ENCODE measurements at regions not wholly inside any gene's neighbourhood (a gene's known extent, or its start where the extent isn't known, plus 50 kb on each side); places are given as distances from the start of the nearest gene placed in this dataset.
"Not testable (repeated sequence)": the region's sequence is repeated elsewhere in the genome, so short reads cannot be mapped to it uniquely, and the experiment has no call there.

- no peak overlapping the region for H3K9ac ChIP-seq (ENCODE audit: low read length in 2 of 2)
- H3K4me3 ChIP-seq (ENCODE audit: low read length in 2 of 2) = no peak overlapping the region
- H3K36me3 ChIP-seq (ENCODE audit: control insufficient read depth in 2 of 2, insufficient read depth in 2 of 2, low read length in 2 of 2) = no peaks in the 10 kb centered on the region
- no peak overlapping the region for H3K27ac ChIP-seq (ENCODE audit: low read length)
- no peaks in the 10 kb centered on the region for H3K4me1 ChIP-seq (ENCODE audit: control insufficient read depth, insufficient read depth, low read length)
- no peaks in the 10 kb centered on the region for H3K27me3 ChIP-seq (ENCODE audit: control insufficient read depth in 1 of 2, insufficient read depth in 2 of 2, low read length in 2 of 2)
- H3K9me3 ChIP-seq (ENCODE audit: control insufficient read depth in 2 of 2, low read length in 2 of 2) = peaks cover 0 to 3% of the 10 kb centered on the region in 2 donors
Observed at GRCh38 chr13:31545616-31546015, 193.7 kb upstream of the RXFP2 start.

GRCh38 chr13:31556376-31556775, 182.9 kb upstream of the RXFP2 start:
- Histone ChIP-seq H3K36me3 (ENCODE audit: control insufficient read depth in 2 of 2, insufficient read depth in 2 of 2, low read length in 2 of 2) (no peaks in the 10 kb centered on the region), H3K9ac (ENCODE audit: low read length in 2 of 2) (no peak overlapping the region), H3K4me3 (ENCODE audit: low read length in 2 of 2) (no peak overlapping the region), H3K27me3 (ENCODE audit: control insufficient read depth in 1 of 2, insufficient read depth in 2 of 2, low read length in 2 of 2) (no peaks in the 10 kb centered on the region), H3K9me3 (ENCODE audit: control insufficient read depth in 2 of 2, low read length in 2 of 2) (no peaks in the 10 kb centered on the region), H3K27ac (ENCODE audit: low read length) (no peak overlapping the region), H3K4me1 (ENCODE audit: control insufficient read depth, insufficient read depth, low read length) (no peaks in the 10 kb centered on the region)

GRCh38 chr13:31584221-31584620, 155.1 kb upstream of the RXFP2 start:
- H3K4me1 ChIP-seq (ENCODE audit: control insufficient read depth, insufficient read depth, low read length); H3K4me3 ChIP-seq (ENCODE audit: low read length in 2 of 2); H3K27me3 ChIP-seq (ENCODE audit: control insufficient read depth in 1 of 2, insufficient read depth in 2 of 2, low read length in 2 of 2); H3K36me3 ChIP-seq (ENCODE audit: control insufficient read depth in 2 of 2, insufficient read depth in 2 of 2, low read length in 2 of 2); H3K27ac ChIP-seq (ENCODE audit: low read length); H3K9me3 ChIP-seq (ENCODE audit: control insufficient read depth in 2 of 2, low read length in 2 of 2); H3K9ac ChIP-seq (ENCODE audit: low read length in 2 of 2): not testable (repeated sequence)

GRCh38 chr13:31587698-31588266, 151.5 kb upstream of the RXFP2 start:
- Histone ChIP-seq H3K4me3 (ENCODE audit: low read length in 2 of 2) (no peak overlapping the region), H3K27ac (ENCODE audit: low read length) (no peak overlapping the region), H3K9ac (ENCODE audit: low read length in 2 of 2) (no peak overlapping the region), H3K36me3 (ENCODE audit: control insufficient read depth in 2 of 2, insufficient read depth in 2 of 2, low read length in 2 of 2) (no peaks in the 10 kb centered on the region), H3K27me3 (ENCODE audit: control insufficient read depth in 1 of 2, insufficient read depth in 2 of 2, low read length in 2 of 2) (no peaks in the 10 kb centered on the region), H3K9me3 (ENCODE audit: control insufficient read depth in 2 of 2, low read length in 2 of 2) (peaks cover 0 to 3% of the 10 kb centered on the region in 2 donors), H3K4me1 (ENCODE audit: control insufficient read depth, insufficient read depth, low read length) (no peaks in the 10 kb centered on the region)

- no peaks in the 10 kb centered on the region for H3K4me1 ChIP-seq (ENCODE audit: control insufficient read depth, insufficient read depth, low read length)
- no peak overlapping the region for H3K27ac ChIP-seq (ENCODE audit: low read length)
Observed at GRCh38 chr13:31588316-31588715, 151.0 kb upstream of the RXFP2 start.

GRCh38 chr13:31588893-31589292, 150.4 kb upstream of the RXFP2 start:
- Histone ChIP-seq H3K9ac (ENCODE audit: low read length in 2 of 2) (no peak overlapping the region), H3K4me3 (ENCODE audit: low read length in 2 of 2) (no peak overlapping the region), H3K27ac (ENCODE audit: low read length) (no peak overlapping the region), H3K27me3 (ENCODE audit: control insufficient read depth in 1 of 2, insufficient read depth in 2 of 2, low read length in 2 of 2) (no peaks in the 10 kb centered on the region), H3K9me3 (ENCODE audit: control insufficient read depth in 2 of 2, low read length in 2 of 2) (peaks cover 0 to 3% of the 10 kb centered on the region in 2 donors), H3K36me3 (ENCODE audit: control insufficient read depth in 2 of 2, insufficient read depth in 2 of 2, low read length in 2 of 2) (no peaks in the 10 kb centered on the region), H3K4me1 (ENCODE audit: control insufficient read depth, insufficient read depth, low read length) (no peaks in the 10 kb centered on the region)

More at GRCh38 chr13:31588316-31588715, 151.0 kb upstream of the RXFP2 start:
- Histone ChIP-seq H3K36me3 (ENCODE audit: control insufficient read depth in 2 of 2, insufficient read depth in 2 of 2, low read length in 2 of 2) (no peaks in the 10 kb centered on the region), H3K9me3 (ENCODE audit: control insufficient read depth in 2 of 2, low read length in 2 of 2) (peaks cover 0 to 3% of the 10 kb centered on the region in 2 donors), H3K4me3 (ENCODE audit: low read length in 2 of 2) (no peak overlapping the region), H3K9ac (ENCODE audit: low read length in 2 of 2) (no peak overlapping the region), H3K27me3 (ENCODE audit: control insufficient read depth in 1 of 2, insufficient read depth in 2 of 2, low read length in 2 of 2) (no peaks in the 10 kb centered on the region)

GRCh38 chr13:31591642-31592233, 147.6 kb upstream of the RXFP2 start:
- Histone ChIP-seq H3K4me1 (ENCODE audit: control insufficient read depth, insufficient read depth, low read length) (no peaks in the 10 kb centered on the region), H3K9me3 (ENCODE audit: control insufficient read depth in 2 of 2, low read length in 2 of 2) (no peaks in the 10 kb centered on the region), H3K27ac (ENCODE audit: low read length) (no peak overlapping the region), H3K9ac (ENCODE audit: low read length in 2 of 2) (no peak overlapping the region), H3K36me3 (ENCODE audit: control insufficient read depth in 2 of 2, insufficient read depth in 2 of 2, low read length in 2 of 2) (no peaks in the 10 kb centered on the region), H3K27me3 (ENCODE audit: control insufficient read depth in 1 of 2, insufficient read depth in 2 of 2, low read length in 2 of 2) (no peaks in the 10 kb centered on the region), H3K4me3 (ENCODE audit: low read length in 2 of 2) (no peak overlapping the region)

- Histone ChIP-seq H3K27ac (ENCODE audit: low read length) (no peak overlapping the region), H3K27me3 (ENCODE audit: control insufficient read depth in 1 of 2, insufficient read depth in 2 of 2, low read length in 2 of 2) (no peaks in the 10 kb centered on the region), H3K4me1 (ENCODE audit: control insufficient read depth, insufficient read depth, low read length) (no peaks in the 10 kb centered on the region), H3K4me3 (ENCODE audit: low read length in 2 of 2) (no peak overlapping the region), H3K9me3 (ENCODE audit: control insufficient read depth in 2 of 2, low read length in 2 of 2) (no peaks in the 10 kb centered on the region), H3K9ac (ENCODE audit: low read length in 2 of 2) (no peak overlapping the region), H3K36me3 (ENCODE audit: control insufficient read depth in 2 of 2, insufficient read depth in 2 of 2, low read length in 2 of 2) (no peaks in the 10 kb centered on the region)
Observed at GRCh38 chr13:31594056-31594455, 145.3 kb upstream of the RXFP2 start.

GRCh38 chr13:31595563-31595962, 143.8 kb upstream of the RXFP2 start:
- Histone ChIP-seq H3K27me3 (ENCODE audit: control insufficient read depth in 1 of 2, insufficient read depth in 2 of 2, low read length in 2 of 2) (no peaks in the 10 kb centered on the region), H3K9ac (ENCODE audit: low read length in 2 of 2) (no peak overlapping the region), H3K4me1 (ENCODE audit: control insufficient read depth, insufficient read depth, low read length) (no peaks in the 10 kb centered on the region), H3K27ac (ENCODE audit: low read length) (no peak overlapping the region), H3K9me3 (ENCODE audit: control insufficient read depth in 2 of 2, low read length in 2 of 2) (no peaks in the 10 kb centered on the region), H3K36me3 (ENCODE audit: control insufficient read depth in 2 of 2, insufficient read depth in 2 of 2, low read length in 2 of 2) (no peaks in the 10 kb centered on the region), H3K4me3 (ENCODE audit: low read length in 2 of 2) (no peak overlapping the region)

- H3K4me1 ChIP-seq (ENCODE audit: control insufficient read depth, insufficient read depth, low read length) = no peaks in the 10 kb centered on the region
- H3K36me3 ChIP-seq (ENCODE audit: control insufficient read depth in 2 of 2, insufficient read depth in 2 of 2, low read length in 2 of 2) = no peaks in the 10 kb centered on the region
- no peak overlapping the region for H3K27ac ChIP-seq (ENCODE audit: low read length)
- H3K27me3 ChIP-seq (ENCODE audit: control insufficient read depth in 1 of 2, insufficient read depth in 2 of 2, low read length in 2 of 2) = no peaks in the 10 kb centered on the region
- H3K4me3 ChIP-seq (ENCODE audit: low read length in 2 of 2) = no peak overlapping the region
- no peaks in the 10 kb centered on the region for H3K9me3 ChIP-seq (ENCODE audit: control insufficient read depth in 2 of 2, low read length in 2 of 2)
- no peak overlapping the region for H3K9ac ChIP-seq (ENCODE audit: low read length in 2 of 2)
Observed at GRCh38 chr13:31598990-31599389, 140.3 kb upstream of the RXFP2 start.

- no peak overlapping the region for H3K9ac ChIP-seq (ENCODE audit: low read length in 2 of 2)
- H3K27me3 ChIP-seq (ENCODE audit: control insufficient read depth in 1 of 2, insufficient read depth in 2 of 2, low read length in 2 of 2) = no peaks in the 10 kb centered on the region
- no peak overlapping the region for H3K4me3 ChIP-seq (ENCODE audit: low read length in 2 of 2)
- no peaks in the 10 kb centered on the region for H3K4me1 ChIP-seq (ENCODE audit: control insufficient read depth, insufficient read depth, low read length)
- H3K9me3 ChIP-seq (ENCODE audit: control insufficient read depth in 2 of 2, low read length in 2 of 2) = no peaks in the 10 kb centered on the region
- H3K36me3 ChIP-seq (ENCODE audit: control insufficient read depth in 2 of 2, insufficient read depth in 2 of 2, low read length in 2 of 2) = no peaks in the 10 kb centered on the region
- H3K27ac ChIP-seq (ENCODE audit: low read length) = no peak overlapping the region
Observed at GRCh38 chr13:31605076-31605860, 134.1 kb upstream of the RXFP2 start.

All from stomach smooth muscle (tissue), 2 donors.